Mesodermal cell (in vitro differentiated cells): ENCODE measurements at regions not wholly inside any gene's neighbourhood (a gene's known extent, or its start where the extent isn't known, plus 50 kb on each side); places are given as distances from the start of the nearest gene placed in this dataset.

Experiments
- H3K27ac ChIP-seq: 2 replicates; pipeline ENCODE4 v1.7.0; 2013; ENCODE audit warnings: mild to moderate bottlenecking, low read depth, low read length, moderate library complexity; ENCODE audit not compliant: severe bottlenecking
- H3K36me3 ChIP-seq: 2 replicates; pipeline ENCODE4 v1.7.1; 2013; ENCODE audit warnings: mild to moderate bottlenecking, low read length, moderate library complexity; ENCODE audit not compliant: control insufficient read depth, insufficient read depth
- H3K4me1 ChIP-seq: one replicate; pipeline ENCODE4 v1.7.1; 2013; ENCODE audit warnings: mild to moderate bottlenecking, low read length; ENCODE audit not compliant: insufficient read depth, control insufficient read depth, poor library complexity, severe bottlenecking
- H3K4me3 ChIP-seq: 2 replicates; pipeline ENCODE4 v1.7.0; 2013; ENCODE audit warnings: low read length, control low read depth, mild to moderate bottlenecking; ENCODE audit not compliant: insufficient read depth, poor library complexity, severe bottlenecking; ENCODE audit errors: extremely low read depth
- H3K9me3 ChIP-seq: 2 replicates; pipeline ENCODE4 v1.7.1; 2013; ENCODE audit warnings: mild to moderate bottlenecking, low read length, moderate library complexity; ENCODE audit not compliant: control insufficient read depth
- WGBS, 2 experiments: methylation state at CpG; one replicate each; pipeline ENCODE4 v1.1.5; 2013; ENCODE audit warnings: missing lambda C conversion rate in 2 of 2; ENCODE audit not compliant: insufficient coverage in 2 of 2; 5-methylcytosine and 5-hydroxymethylcytosine counted together

GRCh38 chr12:91632042-91632786 is 449.6 kb upstream of the DCN start:
- Histone ChIP-seq H3K9me3 (no peaks in the 10 kb centered on the region), H3K4me3 (no peak overlapping the region), H3K36me3 (no peaks in the 10 kb centered on the region), H3K4me1 (no peaks in the 10 kb centered on the region), H3K27ac (no peak overlapping the region)
- 83 to 89% methylated on average over 2 to 4 of the region's 4 CpGs for WGBS, 2 experiments

DNA sequence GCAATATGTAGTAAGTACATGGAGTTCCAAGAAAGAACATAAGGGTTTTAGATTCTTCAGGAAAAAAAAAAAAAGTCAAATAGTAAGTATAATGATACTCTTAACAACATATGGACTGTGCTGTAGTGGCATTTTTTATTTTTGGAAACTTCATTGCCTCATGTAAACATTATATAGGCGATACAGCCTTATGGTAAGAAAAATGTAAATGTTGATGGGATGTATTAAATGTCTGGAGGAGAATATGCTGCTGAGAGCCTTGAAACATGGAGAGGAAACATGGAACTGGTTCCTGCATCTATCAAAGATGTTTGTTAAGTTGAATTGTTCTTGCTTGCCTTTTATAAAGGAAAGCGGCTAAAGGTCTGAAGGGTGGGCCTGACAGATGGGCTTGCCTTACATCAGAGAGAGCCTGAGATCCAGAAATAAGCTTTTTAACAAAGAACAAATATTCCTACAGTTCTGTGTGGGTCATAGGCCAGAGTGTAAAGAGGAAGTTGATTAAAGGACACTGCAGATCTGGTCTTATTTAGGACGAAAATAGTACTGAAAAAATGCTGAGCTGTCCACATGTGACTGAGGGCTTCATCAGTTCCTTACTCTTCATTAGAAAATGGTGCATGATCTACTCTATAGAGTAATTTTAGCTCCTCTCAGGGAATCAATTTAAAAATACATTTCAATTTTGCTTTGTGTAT is 448.1 kb upstream of the DCN start:
- H3K4me1 ChIP-seq: no peaks in the 10 kb centered on the region
- 90% methylated on average over 2 of the region's 3 CpGs; no CpG with 5 or more reads in 1 of the 2 experiments for WGBS, 2 experiments

DNA sequence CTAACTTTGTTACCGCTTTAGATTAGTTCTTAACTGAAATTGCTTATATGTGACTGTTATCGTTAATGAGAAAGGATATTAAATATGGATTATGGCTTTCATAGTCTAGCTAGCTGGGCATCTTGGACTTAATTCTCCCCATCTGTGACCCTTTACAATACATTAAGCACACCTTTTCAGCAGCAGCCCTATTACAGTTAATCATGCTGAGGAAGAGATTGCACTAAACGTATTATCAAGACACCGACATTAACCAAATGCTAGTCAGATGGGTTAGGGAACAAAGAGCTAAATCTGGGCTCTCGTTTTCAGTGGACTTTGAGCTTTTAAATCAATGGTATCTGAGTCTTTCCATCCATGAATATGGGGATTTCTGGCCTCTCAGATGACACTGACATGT is 447.5 kb upstream of the DCN start:
- 91% methylated on average over 3 of the region's 5 CpGs; no CpG with 5 or more reads in 1 of the 2 experiments for WGBS, 2 experiments
- Histone ChIP-seq H3K4me3 (no peak overlapping the region), H3K27ac (no peak overlapping the region), H3K9me3 (no peaks in the 10 kb centered on the region), H3K36me3 (no peaks in the 10 kb centered on the region), H3K4me1 (no peaks in the 10 kb centered on the region)

More for the DNA sequence above, 448.1 kb upstream of the DCN start:
- no peak overlapping the region for H3K27ac ChIP-seq
- no peak overlapping the region for H3K4me3 ChIP-seq
- no peaks in the 10 kb centered on the region for H3K36me3 ChIP-seq
- no peaks in the 10 kb centered on the region for H3K9me3 ChIP-seq

DNA sequence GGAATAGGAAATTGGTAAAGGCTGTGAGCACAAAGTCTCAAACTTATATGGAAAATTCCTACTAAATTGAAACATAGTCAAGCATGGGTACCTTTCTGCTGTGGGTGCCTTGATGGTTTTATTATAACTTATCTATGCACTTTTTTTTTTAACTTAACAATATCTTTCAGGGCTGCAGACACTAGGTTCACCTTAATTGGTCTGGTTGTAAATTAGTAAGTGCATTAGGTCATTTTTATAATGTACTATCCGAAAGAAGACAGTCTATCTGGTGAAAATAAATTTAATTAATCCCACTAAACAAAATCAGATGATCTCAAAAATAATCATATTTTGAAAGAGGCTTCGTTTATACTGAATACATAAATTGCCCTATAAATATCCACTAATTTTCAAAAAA is 446.8 kb upstream of the DCN start:
- no CpG with 5 or more reads among the region's 2 CpGs for WGBS, 2 experiments
- Histone ChIP-seq H3K27ac (no peak overlapping the region), H3K4me3 (no peak overlapping the region), H3K4me1 (no peaks in the 10 kb centered on the region), H3K9me3 (no peaks in the 10 kb centered on the region), H3K36me3 (no peaks in the 10 kb centered on the region)

DNA sequence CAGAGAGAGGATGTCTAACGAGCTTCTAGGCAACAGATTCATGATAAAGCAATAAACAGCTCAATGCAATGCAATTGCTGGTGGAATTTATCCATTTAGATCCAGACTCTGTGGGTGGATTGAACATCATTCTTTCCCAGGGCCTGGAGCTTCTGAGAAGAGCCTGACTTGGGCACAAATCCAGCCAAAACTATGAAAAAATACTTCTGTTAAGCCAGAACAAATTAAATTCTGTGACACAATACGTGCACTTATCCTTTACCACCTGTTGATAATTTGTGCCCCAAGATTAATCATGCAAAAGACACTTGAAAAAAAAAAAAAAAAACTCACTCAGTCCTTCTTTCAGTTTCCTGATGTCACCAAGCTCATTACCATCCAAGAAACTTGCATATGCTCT is 446.0 kb upstream of the DCN start:
- 82 to 95% methylated on average over 2 of the region's 2 CpGs for WGBS, 2 experiments

GRCh38 chr12:91627225-91627624 is 444.6 kb upstream of the DCN start:
- H3K4me1 ChIP-seq: no peaks in the 10 kb centered on the region
- 100% methylated on average over 1 of the region's 2 CpGs; no CpG with 5 or more reads in 1 of the 2 experiments for WGBS, 2 experiments
- no peak overlapping the region for H3K27ac ChIP-seq
- H3K4me3 ChIP-seq: no peak overlapping the region
- H3K9me3 ChIP-seq: no peaks in the 10 kb centered on the region
- no peaks in the 10 kb centered on the region for H3K36me3 ChIP-seq

More for the DNA sequence above, 446.0 kb upstream of the DCN start:
- no peak overlapping the region for H3K4me3 ChIP-seq
- H3K27ac ChIP-seq: no peak overlapping the region
- H3K36me3 ChIP-seq: no peaks in the 10 kb centered on the region
- no peaks in the 10 kb centered on the region for H3K4me1 ChIP-seq
- no peaks in the 10 kb centered on the region for H3K9me3 ChIP-seq

GRCh38 chr12:91622981-91623380 is 440.4 kb upstream of the DCN start:
- H3K4me1 ChIP-seq: no peaks in the 10 kb centered on the region
- no peaks in the 10 kb centered on the region for H3K36me3 ChIP-seq
- 79 to 88% methylated on average over 1 to 2 of the region's 2 CpGs for WGBS, 2 experiments
- H3K9me3 ChIP-seq: no peaks in the 10 kb centered on the region
- H3K27ac ChIP-seq: no peak overlapping the region
- no peak overlapping the region for H3K4me3 ChIP-seq

GRCh38 chr12:91622037-91622436 is 439.4 kb upstream of the DCN start:
- H3K4me1 ChIP-seq: peaks cover 4% of the 10 kb centered on the region
- H3K4me3 ChIP-seq: no peak overlapping the region
- no peak overlapping the region for H3K27ac ChIP-seq
- H3K36me3 ChIP-seq: no peaks in the 10 kb centered on the region
- WGBS, 2 experiments: 92 to 100% methylated on average over 2 of the region's 2 CpGs
- no peaks in the 10 kb centered on the region for H3K9me3 ChIP-seq

DNA sequence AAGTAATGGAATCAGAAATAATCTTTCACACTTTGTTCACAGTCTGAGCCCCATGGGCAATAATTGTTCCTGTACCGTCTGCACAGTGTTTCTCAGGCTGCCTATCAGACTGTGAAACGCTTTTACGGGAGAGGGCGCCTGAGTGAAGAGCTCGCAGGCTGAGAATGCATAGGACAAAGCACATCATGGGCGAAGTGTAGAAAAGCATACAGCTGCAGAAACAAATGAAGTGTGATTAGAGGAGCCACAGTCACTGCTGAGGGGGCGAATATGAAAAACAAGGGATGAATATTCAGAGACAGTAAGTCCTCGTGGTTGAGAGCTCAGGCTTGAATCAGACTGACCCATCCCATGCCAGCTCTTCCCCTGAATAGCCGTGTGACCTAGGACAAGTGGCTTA is 438.4 kb upstream of the DCN start:
- no peak overlapping the region for H3K27ac ChIP-seq
- H3K4me1 ChIP-seq: peaks cover 8% of the 10 kb centered on the region
- H3K9me3 ChIP-seq: no peaks in the 10 kb centered on the region
- H3K36me3 ChIP-seq: no peaks in the 10 kb centered on the region
- no peak overlapping the region for H3K4me3 ChIP-seq
- 74 to 83% methylated on average over 8 of the region's 9 CpGs for WGBS, 2 experiments

GRCh38 chr12:91620422-91620821 is 437.8 kb upstream of the DCN start:
- Histone ChIP-seq H3K4me1 (peaks cover 8% of the 10 kb centered on the region), H3K27ac (no peak overlapping the region), H3K36me3 (no peaks in the 10 kb centered on the region), H3K9me3 (no peaks in the 10 kb centered on the region), H3K4me3 (no peak overlapping the region)
- WGBS, 2 experiments: 100% methylated on average over 2 of the region's 2 CpGs; no CpG with 5 or more reads in 1 of the 2 experiments

- no peak overlapping the region for H3K27ac ChIP-seq
These were observed 435.7 kb upstream of the DCN start for GRCh38 chr12:91618281-91618680.

More at GRCh38 chr12:91618281-91618680, 435.7 kb upstream of the DCN start:
- 100% methylated on average over 1 of the region's 2 CpGs; no CpG with 5 or more reads in 1 of the 2 experiments for WGBS, 2 experiments
- Histone ChIP-seq H3K4me1 (peaks cover 8% of the 10 kb centered on the region), H3K4me3 (no peak overlapping the region), H3K9me3 (no peaks in the 10 kb centered on the region), H3K36me3 (no peaks in the 10 kb centered on the region)
